ENCODE measurements at regions not wholly inside any gene's neighbourhood (a gene's known extent, or its start where the extent isn't known, plus 50 kb on each side); places are given as distances from the start of the nearest gene placed in this dataset.

- no peak for TF ChIP-seq CTCF (IDR thresholded peaks at IDR 0.05)
- intact Hi-C loops (cut with micrococcal nuclease) = no loop called here
- Mint-ChIP-seq H3K4me3 (no peak overlapping the region), H3K27ac (no peak overlapping the region), H3K4me1 (no peaks in the 10 kb centered on the region), H3K27me3 (peaks cover 4% of the 10 kb centered on the region), H3K36me3 (ENCODE audit: low read depth) (no peaks in the 10 kb centered on the region), H3K9me3 (no peaks in the 10 kb centered on the region)
- ChIA-PET CTCF (no interaction called here), POLR2A (no interaction called here)
- DNase-seq = no peak
- ATAC-seq (ENCODE audit: low read depth) = no peak
These were observed 135.1 kb upstream of the KLHL25 start for GRCh38 chr15:85929786-85930185.

DNA sequence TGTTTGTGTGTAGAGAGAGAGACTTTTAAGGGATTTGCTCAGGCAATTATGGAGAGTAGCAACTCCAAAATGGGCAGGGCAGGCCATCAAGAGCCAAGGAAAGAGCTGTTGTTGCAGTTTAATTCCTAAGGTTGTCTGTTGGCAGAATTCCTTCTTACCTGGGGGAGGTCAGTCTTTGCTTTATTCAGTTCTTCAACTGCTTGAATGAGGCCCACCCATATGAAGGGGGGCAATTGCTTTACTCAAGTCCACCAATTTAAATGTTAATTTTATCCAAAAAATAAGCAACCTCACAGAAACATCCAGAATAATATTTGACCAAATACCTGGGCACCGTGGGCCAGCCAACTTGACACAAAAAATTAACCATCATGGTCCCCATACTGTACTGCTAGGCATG is 137.7 kb upstream of the KLHL25 start:
- Mint-ChIP-seq H3K36me3 (ENCODE audit: low read depth) (no peaks in the 10 kb centered on the region), H3K4me3 (no peak overlapping the region), H3K9me3 (no peaks in the 10 kb centered on the region), H3K4me1 (no peaks in the 10 kb centered on the region), H3K27me3 (peaks cover 4% of the 10 kb centered on the region), H3K27ac (no peak overlapping the region)
- intact Hi-C loops (cut with micrococcal nuclease) = no loop called here
- ChIA-PET CTCF (no interaction called here), POLR2A (no interaction called here)
- TF ChIP-seq CTCF (IDR thresholded peaks at IDR 0.05) = no peak
- no peak for ATAC-seq (ENCODE audit: low read depth)
- no peak for DNase-seq

DNA sequence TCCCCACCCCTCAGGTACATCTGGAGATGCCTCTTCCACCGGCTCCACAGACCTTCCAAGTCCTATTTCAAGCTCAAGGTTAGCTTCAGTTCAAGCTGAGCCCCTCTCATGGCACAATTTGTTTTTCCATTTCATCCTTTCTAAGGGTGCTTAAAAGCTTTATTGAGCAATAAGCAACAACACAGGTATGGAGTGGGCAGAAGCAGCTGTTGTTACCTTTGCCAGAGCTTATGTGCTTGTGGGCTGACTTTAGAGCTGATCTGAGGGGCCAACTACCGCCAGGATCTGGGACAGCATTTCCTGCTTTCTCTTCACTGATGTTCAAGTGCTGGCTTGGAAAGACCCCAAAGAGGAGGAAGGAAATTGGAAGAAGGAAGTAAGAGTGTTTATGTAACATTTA is 140.0 kb upstream of the KLHL25 start:
- Mint-ChIP-seq H3K4me3 (no peak overlapping the region), H3K27ac (no peak overlapping the region), H3K9me3 (no peaks in the 10 kb centered on the region), H3K4me1 (no peaks in the 10 kb centered on the region), H3K36me3 (ENCODE audit: low read depth) (no peaks in the 10 kb centered on the region), H3K27me3 (peaks cover 4% of the 10 kb centered on the region)
- ChIA-PET POLR2A (no interaction called here), CTCF (no interaction called here)
- DNase-seq (no peak), ATAC-seq (ENCODE audit: low read depth) (no peak)
- intact Hi-C loops (cut with micrococcal nuclease) = no loop called here
- TF ChIP-seq CTCF (IDR thresholded peaks at IDR 0.05) = no peak

DNA sequence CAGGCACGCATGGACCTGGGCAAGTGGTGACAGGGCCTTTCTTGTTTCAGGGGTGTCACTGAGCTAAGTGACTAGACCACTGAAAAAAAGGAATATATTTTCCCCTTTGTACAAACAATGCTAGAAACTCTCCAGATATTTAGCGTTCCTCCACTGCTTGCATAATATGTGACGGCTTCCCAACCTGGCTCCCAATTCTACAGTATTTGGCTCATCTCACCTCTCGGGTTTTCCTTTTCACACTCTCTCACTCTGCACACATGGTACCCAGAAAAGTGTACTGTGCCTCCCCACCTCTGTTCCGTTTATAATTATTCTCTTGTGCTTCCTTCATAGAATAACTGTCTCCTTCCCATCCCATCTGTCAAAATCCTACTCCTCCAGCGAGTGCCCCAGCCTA is 140.5 kb upstream of the KLHL25 start:
- Mint-ChIP-seq H3K36me3 (ENCODE audit: low read depth) (no peaks in the 10 kb centered on the region), H3K4me1 (no peaks in the 10 kb centered on the region), H3K27ac (no peak overlapping the region), H3K9me3 (no peaks in the 10 kb centered on the region), H3K27me3 (peaks cover 4% of the 10 kb centered on the region), H3K4me3 (no peak overlapping the region)
- ChIA-PET POLR2A (no interaction called here), CTCF (no interaction called here)
- DNase-seq = no peak
- intact Hi-C loops (cut with micrococcal nuclease) = no loop called here
- no peak for TF ChIP-seq CTCF (IDR thresholded peaks at IDR 0.05)
- no peak for ATAC-seq (ENCODE audit: low read depth)

GRCh38 chr15:85937661-85938060 is 142.0 kb upstream of the AGBL1 start:
- Mint-ChIP-seq H3K36me3 (ENCODE audit: low read depth) (no peaks in the 10 kb centered on the region), H3K27me3 (peaks cover 4% of the 10 kb centered on the region), H3K4me1 (no peaks in the 10 kb centered on the region), H3K27ac (no peak overlapping the region), H3K9me3 (no peaks in the 10 kb centered on the region), H3K4me3 (no peak overlapping the region)
- TF ChIP-seq CTCF (IDR thresholded peaks at IDR 0.05) = no peak
- ATAC-seq (ENCODE audit: low read depth) (no peak), DNase-seq (no peak)
- ChIA-PET POLR2A (no interaction called here), CTCF (no interaction called here)
- intact Hi-C loops (cut with micrococcal nuclease) = no loop called here

Measured in activated B cell treated with CpG ODN at 0.5 μM for 24 hours (primary cell).